ENCODE measurements at regions not wholly inside any gene's neighbourhood (a gene's known extent, or its start where the extent isn't known, plus 50 kb on each side); places are given as distances from the start of the nearest gene placed in this dataset.

GRCh38 chr6:165049362-165049761 is 260.0 kb downstream of the C6orf118 start (continued):
- peak; percentile 93 for TF ChIP-seq MYC (IDR thresholded peaks at IDR 0.05; ENCODE audit: low read depth, low read length)
- TF ChIP-seq MYC (CRISPR knock-in tag; IDR thresholded peaks at IDR 0.05; ENCODE audit: borderline replicate concordance, low read depth): no peak
- no peak for TF ChIP-seq KDM5B (IDR thresholded peaks at IDR 0.05; ENCODE audit: insufficient replicate concordance, low read depth, low read length)
- TF ChIP-seq CC2D1A (IDR thresholded peaks at IDR 0.05): no peak
- TF ChIP-seq POLR2G (IDR thresholded peaks at IDR 0.05; ENCODE audit: low read depth, low read length): no peak

- no peak overlapping the region for H3K9ac ChIP-seq (ENCODE audit: insufficient read depth in 1 of 2, low read depth in 2 of 2, low read length in 2 of 2)
- BruUV-seq (replicated peaks): no TSS peak
- H3K27ac ChIP-seq (ENCODE audit: extremely low read depth, low read depth, low read length): no peak overlapping the region
- POLR2A ChIA-PET: interaction anchor here (0.5 kb wide), 1 partner anchor 23 kb away, joined by 3 read pairs; no protein-coding TSS in a partner anchor
- no peaks in the 10 kb centered on the region for H3K9me1 ChIP-seq (ENCODE audit: control insufficient read depth, insufficient read depth, low read length)
- WGBS (ENCODE audit: insufficient coverage, low coverage, missing lambda C conversion rate): 0% methylated on average over 2 of the region's 2 CpGs
- no peak for DNase-seq (ENCODE audit: extremely low read depth in 1 of 4, low spot score in 3 of 4)
- no peak overlapping the region for H3K4me2 ChIP-seq (ENCODE audit: insufficient read depth, low read length)
- TF ChIP-seq ZNF24 (IDR thresholded peaks at IDR 0.05): no peak
- no peak for TF ChIP-seq GTF3C2 (IDR thresholded peaks at IDR 0.05; ENCODE audit: borderline replicate concordance, extremely low read depth, insufficient read length)
- no peak for TF ChIP-seq SUPT5H (IDR thresholded peaks at IDR 0.05)
- no peak for TF ChIP-seq HDAC8 (tag; IDR thresholded peaks at IDR 0.05)
- TF ChIP-seq SMARCA4 (IDR thresholded peaks at IDR 0.05): no peak
- TF ChIP-seq SRSF1 (IDR thresholded peaks at IDR 0.05; ENCODE audit: low read depth, low read length): no peak
- H3K27me3 ChIP-seq (ENCODE audit: control insufficient read depth in 2 of 2, insufficient read depth in 2 of 2, low read length in 2 of 2): no peaks in the 10 kb centered on the region
- no peak for ATAC-seq
- no peak overlapping the region for H2AFZ ChIP-seq (ENCODE audit: low read depth, low read length)
- no peak overlapping the region for H3K4me3 ChIP-seq
- no peaks in the 10 kb centered on the region for H3K79me2 ChIP-seq (ENCODE audit: control insufficient read depth, insufficient read depth, low read length)
- intact Hi-C loops (cut with micrococcal nuclease) (no loop called here), in situ Hi-C loops (cut with MboI) (no loop called here)
- no peak for FAIRE-seq
- no peaks in the 10 kb centered on the region for H3K36me3 ChIP-seq (ENCODE audit: control insufficient read depth, insufficient read depth, low read length)
- CTCF ChIA-PET (ENCODE audit: low intra/inter-chr PET ratio): no interaction called here
- H3K9me3 ChIP-seq (replicated peaks; ENCODE audit: control insufficient read depth, insufficient read depth, low read depth, low read length): no peaks in the 10 kb centered on the region
- no peaks in the 10 kb centered on the region for H3K4me1 ChIP-seq (replicated peaks in 1 of 2; ENCODE audit: control insufficient read depth in 2 of 2, insufficient read depth in 2 of 2, low read length in 2 of 2)
- no peaks in the 10 kb centered on the region for H4K20me1 ChIP-seq (replicated peaks; ENCODE audit: control insufficient read depth, insufficient read depth, low read length)
Observed at GRCh38 chr6:165047952-165048351, 261.5 kb downstream of the C6orf118 start.

Data from K562 (cell line).